Caco-2 (cell line): ENCODE measurements at regions not wholly inside any gene's neighbourhood (a gene's known extent, or its start where the extent isn't known, plus 50 kb on each side); places are given as distances from the start of the nearest gene placed in this dataset.

Experiments
- BruUV-seq: library from RNA; stranded (reverse); fragments of 400-500 nt; replicated peaks from 2 replicates; lab custom pipeline; 2021; lab: Mats Ljungman, UMichigan
- CTCF ChIA-PET: fragments of 300-600 bp; sonication (Branson Sonifier 250); formaldehyde crosslinking; loops from one replicate; lab custom pipeline; 2022; ENCODE audit warnings: antibody characterized with exemption; lab: Charles Lee
- POLR2A ChIA-PET: fragments of 300-600 bp; sonication (Branson Sonifier 250); formaldehyde crosslinking; loops from one replicate; lab custom pipeline; 2022; ENCODE audit warnings: antibody characterized with exemption; lab: Charles Lee
- DNase-seq, 2 experiments: peaks; one replicate each; pipeline versions ENCODE4 v3.0.0 to v3.0.0-alpha.2; 2020 to 2022
- H3K27me3 ChIP-seq: replicated peaks from 2 replicates; pipeline ENCODE4 v1.6.0; 2011; ENCODE audit warnings: low read length; ENCODE audit not compliant: control insufficient read depth, insufficient read depth
- H3K36me3 ChIP-seq: 2 replicates; pipeline ENCODE4 v1.5.1; 2011; ENCODE audit warnings: low read length; ENCODE audit not compliant: control insufficient read depth, insufficient read depth
- H3K4me1 ChIP-seq: fragments of 250-450 bp; sonication (Bioruptor Pico); 2 replicates; pipeline ENCODE4 v1.5.1; 2020; ENCODE audit warnings: mild to moderate bottlenecking
- H3K4me3 ChIP-seq: 2 replicates; pipeline ENCODE4 v1.5.1; 2011; ENCODE audit warnings: low read depth, mild to moderate bottlenecking, control low read depth, low read length
- H3K9me3 ChIP-seq: fragments of 250-450 bp; sonication (Bioruptor Pico); 2 replicates; pipeline ENCODE4 v1.5.1; 2020; ENCODE audit warnings: mild to moderate bottlenecking, moderate library complexity
- H3K27ac Mint-ChIP-seq: one replicate; pipeline ENCODE4 v1.8.0; 2022; ENCODE audit warnings: mixed read lengths; ENCODE audit not compliant: unreplicated experiment
- H3K27me3 Mint-ChIP-seq: one replicate; pipeline ENCODE4 v1.8.0; 2022; ENCODE audit warnings: mixed read lengths; ENCODE audit not compliant: insufficient read depth, unreplicated experiment
- H3K36me3 Mint-ChIP-seq: one replicate; pipeline ENCODE4 v1.8.0; 2022; ENCODE audit warnings: mild to moderate bottlenecking, mixed read lengths; ENCODE audit not compliant: insufficient read depth, unreplicated experiment
- H3K4me1 Mint-ChIP-seq: one replicate; pipeline ENCODE4 v1.8.0; 2022; ENCODE audit warnings: low read depth, mixed read lengths; ENCODE audit not compliant: unreplicated experiment
- H3K4me3 Mint-ChIP-seq: one replicate; pipeline ENCODE4 v1.8.0; 2022; ENCODE audit warnings: mild to moderate bottlenecking, moderate library complexity, mixed read lengths; ENCODE audit not compliant: unreplicated experiment
- H3K9me3 Mint-ChIP-seq: one replicate; pipeline ENCODE4 v1.8.0; 2022; ENCODE audit warnings: mixed read lengths; ENCODE audit not compliant: unreplicated experiment
- intact Hi-C: fragments of 100-400 bp; cut with micrococcal nuclease; formaldehyde crosslinking; loops from one replicate; pipeline ENCODE4 v1.10.0; 2022; ENCODE audit not compliant: unreplicated experiment
- TF ChIP-seq, protein P1 (sequence below), 2 experiments: fragments of 200-600 bp in 1 of 2; IDR thresholded peaks; 1 replicate in 1 of 2; 2 replicates in 1 of 2; pipeline versions ENCODE4 v1.5.1 to v1.8.0; 2011 to 2022; ENCODE audit warnings: antibody characterized with exemption in 1 of 2, control low read depth in 1 of 2, inconsistent platforms in 1 of 2, low read depth in 1 of 2, low read length in 1 of 2, mild to moderate bottlenecking in 1 of 2, moderate library complexity in 1 of 2; ENCODE audit not compliant: insufficient read depth in 1 of 2, severe bottlenecking in 1 of 2, unreplicated experiment in 1 of 2

GRCh38 chr5:29994519-29994918, 1199.0 kb upstream of the CDH6 start:
- Mint-ChIP-seq H3K9me3 (no peaks in the 10 kb centered on the region), H3K27ac (no peak overlapping the region), H3K4me3 (no peak overlapping the region), H3K4me1 (no peaks in the 10 kb centered on the region), H3K27me3 (peaks cover 5% of the 10 kb centered on the region), H3K36me3 (no peaks in the 10 kb centered on the region)
- POLR2A ChIA-PET, result no interaction called here
- TF ChIP-seq, protein P1, sequence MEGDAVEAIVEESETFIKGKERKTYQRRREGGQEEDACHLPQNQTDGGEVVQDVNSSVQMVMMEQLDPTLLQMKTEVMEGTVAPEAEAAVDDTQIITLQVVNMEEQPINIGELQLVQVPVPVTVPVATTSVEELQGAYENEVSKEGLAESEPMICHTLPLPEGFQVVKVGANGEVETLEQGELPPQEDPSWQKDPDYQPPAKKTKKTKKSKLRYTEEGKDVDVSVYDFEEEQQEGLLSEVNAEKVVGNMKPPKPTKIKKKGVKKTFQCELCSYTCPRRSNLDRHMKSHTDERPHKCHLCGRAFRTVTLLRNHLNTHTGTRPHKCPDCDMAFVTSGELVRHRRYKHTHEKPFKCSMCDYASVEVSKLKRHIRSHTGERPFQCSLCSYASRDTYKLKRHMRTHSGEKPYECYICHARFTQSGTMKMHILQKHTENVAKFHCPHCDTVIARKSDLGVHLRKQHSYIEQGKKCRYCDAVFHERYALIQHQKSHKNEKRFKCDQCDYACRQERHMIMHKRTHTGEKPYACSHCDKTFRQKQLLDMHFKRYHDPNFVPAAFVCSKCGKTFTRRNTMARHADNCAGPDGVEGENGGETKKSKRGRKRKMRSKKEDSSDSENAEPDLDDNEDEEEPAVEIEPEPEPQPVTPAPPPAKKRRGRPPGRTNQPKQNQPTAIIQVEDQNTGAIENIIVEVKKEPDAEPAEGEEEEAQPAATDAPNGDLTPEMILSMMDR (IDR thresholded peaks at IDR 0.05; ENCODE audit: insufficient read depth in 1 of 2, low read depth in 1 of 2, low read length in 1 of 2, severe bottlenecking in 1 of 2, unreplicated experiment in 1 of 2), result no peak
- CTCF ChIA-PET, result no interaction called here
- Histone ChIP-seq H3K36me3 (no peaks in the 10 kb centered on the region), H3K9me3 (no peaks in the 10 kb centered on the region), H3K4me1 (no peaks in the 10 kb centered on the region), H3K27me3 (no peaks in the 10 kb centered on the region), H3K4me3 (no peak overlapping the region)
- no TSS peak for BruUV-seq
- intact Hi-C loops, result no loop called here
- no peak for DNase-seq

- Histone ChIP-seq H3K4me1 (no peaks in the 10 kb centered on the region), H3K27me3 (no peaks in the 10 kb centered on the region), H3K9me3 (no peaks in the 10 kb centered on the region), H3K36me3 (no peaks in the 10 kb centered on the region), H3K4me3 (no peak overlapping the region)
- no peak overlapping the region for H3K27ac Mint-ChIP-seq
- no peaks in the 10 kb centered on the region for H3K36me3 Mint-ChIP-seq
- H3K4me1 Mint-ChIP-seq, result no peaks in the 10 kb centered on the region
- POLR2A ChIA-PET, result no interaction called here
- TF ChIP-seq, protein P1 (IDR thresholded peaks at IDR 0.05; ENCODE audit: insufficient read depth in 1 of 2, low read depth in 1 of 2, low read length in 1 of 2, severe bottlenecking in 1 of 2, unreplicated experiment in 1 of 2), result no peak
- intact Hi-C loops, result no loop called here
- H3K9me3 Mint-ChIP-seq, result no peaks in the 10 kb centered on the region
- H3K27me3 Mint-ChIP-seq, result peaks cover 5% of the 10 kb centered on the region
- H3K4me3 Mint-ChIP-seq, result no peak overlapping the region
- no TSS peak for BruUV-seq
- no peak for DNase-seq
- CTCF ChIA-PET, result no interaction called here
Observed at GRCh38 chr5:29993286-29993685, 1200.2 kb upstream of the CDH6 start.

DNA sequence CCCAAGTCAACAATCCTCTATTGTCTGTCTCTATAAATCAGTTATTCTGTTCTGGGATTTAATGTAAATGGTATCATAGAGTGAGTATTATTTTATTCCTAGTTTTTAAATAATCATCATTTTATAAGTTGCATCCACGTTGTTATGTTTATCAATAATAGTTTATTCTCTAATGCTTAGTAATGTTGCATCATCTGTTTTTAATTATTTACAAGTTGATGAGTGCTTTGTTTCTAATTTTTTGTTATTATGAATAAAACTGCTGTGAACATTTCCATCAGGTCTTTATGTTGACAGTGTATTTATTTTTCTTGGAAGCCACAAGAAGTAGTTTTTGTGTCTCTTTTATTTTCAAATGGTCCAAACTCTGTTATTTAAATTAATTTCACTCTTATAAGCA, 1201.2 kb upstream of the CDH6 start:
- no peak overlapping the region for H3K27ac Mint-ChIP-seq
- Histone ChIP-seq H3K4me1 (no peaks in the 10 kb centered on the region), H3K27me3 (no peaks in the 10 kb centered on the region), H3K9me3 (no peaks in the 10 kb centered on the region), H3K4me3 (no peak overlapping the region), H3K36me3 (no peaks in the 10 kb centered on the region)
- intact Hi-C loops, result no loop called here
- H3K4me3 Mint-ChIP-seq, result no peak overlapping the region
- TF ChIP-seq, protein P1 (IDR thresholded peaks at IDR 0.05; ENCODE audit: insufficient read depth in 1 of 2, low read depth in 1 of 2, low read length in 1 of 2, severe bottlenecking in 1 of 2, unreplicated experiment in 1 of 2), result no peak
- H3K36me3 Mint-ChIP-seq, result no peaks in the 10 kb centered on the region
- H3K9me3 Mint-ChIP-seq, result no peaks in the 10 kb centered on the region
- no TSS peak for BruUV-seq
- ChIA-PET CTCF (no interaction called here), POLR2A (no interaction called here)
- no peaks in the 10 kb centered on the region for H3K4me1 Mint-ChIP-seq
- no peak for DNase-seq
- peaks cover 5% of the 10 kb centered on the region for H3K27me3 Mint-ChIP-seq
